ENCODE measurements at regions not wholly inside any gene's neighbourhood (a gene's known extent, or its start where the extent isn't known, plus 50 kb on each side); places are given as distances from the start of the nearest gene placed in this dataset.

DNA sequence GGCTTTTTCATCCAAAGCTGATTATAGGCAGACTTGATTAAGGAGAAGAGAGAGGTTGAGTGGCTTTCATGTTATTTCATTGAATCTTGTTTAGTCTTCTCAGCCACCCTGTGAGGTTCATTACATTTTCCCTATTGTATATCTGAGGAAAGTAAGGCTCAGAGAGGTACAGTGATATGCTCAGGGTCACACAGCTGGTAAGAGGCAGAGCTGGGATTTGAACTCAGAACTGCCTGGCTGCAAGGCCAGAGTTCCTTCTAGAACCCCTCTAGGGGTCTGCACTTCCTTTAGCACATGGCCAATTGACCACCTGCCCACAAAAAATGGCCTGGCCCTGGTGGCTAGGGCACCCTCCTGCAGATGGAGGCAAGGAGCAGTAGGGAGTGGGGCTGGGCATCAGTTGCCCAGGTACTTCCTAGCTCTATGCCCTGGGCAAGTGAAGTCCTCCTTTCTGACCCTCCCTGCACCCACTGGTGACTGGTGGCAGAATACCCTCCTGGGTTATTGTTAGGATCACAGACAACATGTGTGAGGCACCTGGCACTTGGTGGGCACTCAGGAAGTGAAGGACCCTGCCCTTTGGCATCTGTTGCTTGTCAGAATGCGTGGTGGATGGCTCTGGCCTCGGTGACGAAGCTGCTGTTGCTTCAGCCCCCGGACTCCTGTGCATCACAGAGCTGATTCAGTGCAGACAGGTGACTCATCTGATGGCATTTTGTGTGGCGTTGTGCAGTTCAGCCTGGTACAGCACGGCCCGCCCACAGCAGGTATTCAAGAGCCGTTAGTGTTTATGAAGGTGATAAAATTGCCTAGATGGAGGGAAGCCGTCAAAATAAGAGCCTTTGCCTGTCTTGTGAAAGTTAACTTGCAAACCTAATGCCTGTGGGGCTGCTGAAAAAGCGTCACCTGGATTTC lies 115.8 kb downstream of the SLC25A47 start (continued):
- TF ChIP-seq ZBTB33 (CRISPR knock-in tag; IDR thresholded peaks at IDR 0.05) (no peak), SP1 (CRISPR knock-in tag; IDR thresholded peaks at IDR 0.05) (no peak), BCOR (IDR thresholded peaks at IDR 0.05) (peak; percentile 27; the same call in 1 of the 2 replicates), PTRF (tag; IDR thresholded peaks at IDR 0.05) (no peak)

DNA sequence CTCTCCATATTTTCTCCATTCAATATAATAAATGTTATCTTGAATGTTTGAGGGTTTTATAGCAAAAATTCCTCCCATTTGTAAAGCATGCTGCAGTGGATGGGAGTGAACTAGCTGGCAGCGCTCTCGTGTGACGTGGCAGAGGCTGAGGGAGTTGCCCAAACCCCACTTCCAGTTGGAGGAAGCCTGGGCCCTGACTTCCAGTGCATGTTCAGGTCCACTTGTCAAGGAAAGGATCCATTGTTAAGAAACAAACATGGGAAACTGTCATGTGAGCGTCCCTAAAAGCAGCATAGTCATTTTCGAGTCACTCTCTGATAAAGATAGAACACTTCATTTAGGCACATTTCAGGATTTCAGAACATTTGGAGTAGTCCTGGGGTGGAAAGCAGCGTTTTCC lies 116.6 kb downstream of the SLC25A47 start:
- peak overlapping the region; percentile 39 to 64; a peak in 2 of 4 replicates for H3K9ac ChIP-seq (ENCODE audit: insufficient read depth in 1 of 2, low read depth in 2 of 2, low read length in 2 of 2)
- in situ Hi-C loops (cut with MboI) (no loop called here), intact Hi-C loops (cut with micrococcal nuclease) (loop anchor here (1.0 to 10.0 kb wide), 3 partner anchors 55 to 215 kb away; no protein-coding TSS in a partner anchor)
- H3K27ac ChIP-seq (ENCODE audit: extremely low read depth, low read depth, low read length), result peak overlapping the region; percentile 65; the same call in 2 of the 3 replicates
- ATAC-seq, result peak; percentile 10
- FAIRE-seq, result no peak
- H3K79me2 ChIP-seq (ENCODE audit: control insufficient read depth, insufficient read depth, low read length), result no peaks in the 10 kb centered on the region
- no peaks in the 10 kb centered on the region for H3K9me1 ChIP-seq (ENCODE audit: control insufficient read depth, insufficient read depth, low read length)
- H3K9me3 ChIP-seq (replicated peaks; ENCODE audit: control insufficient read depth, insufficient read depth, low read depth, low read length), result no peaks in the 10 kb centered on the region
- H3K4me1 ChIP-seq (replicated peaks in 1 of 2; ENCODE audit: control insufficient read depth in 2 of 2, insufficient read depth in 2 of 2, low read length in 2 of 2), result peaks cover 29 to 40% of the 10 kb centered on the region in 2 experiments
- ChIA-PET CTCF (ENCODE audit: low intra/inter-chr PET ratio) (interaction anchor here (1.0 to 2.3 kb wide), 2 partner anchors 213 to 215 kb away, joined by 6 to 9 read pairs; no protein-coding TSS in a partner anchor), POLR2A (interaction anchor here (0.7 to 1.6 kb wide), 4 partner anchors 12 to 200 kb away, joined by 3 to 4 read pairs (median 4); no protein-coding TSS in a partner anchor)
- peak overlapping the region; percentile 65 for H3K4me2 ChIP-seq (ENCODE audit: insufficient read depth, low read length)
- H3K27me3 ChIP-seq (ENCODE audit: control insufficient read depth in 2 of 2, insufficient read depth in 2 of 2, low read length in 2 of 2), result no peaks in the 10 kb centered on the region
- DNase-seq (ENCODE audit: extremely low read depth in 1 of 4, low spot score in 3 of 4), result no peak
- H3K36me3 ChIP-seq (ENCODE audit: control insufficient read depth, insufficient read depth, low read length), result no peaks in the 10 kb centered on the region
- H2AFZ ChIP-seq (ENCODE audit: low read depth, low read length), result peak overlapping the region; percentile 85
- H4K20me1 ChIP-seq (replicated peaks; ENCODE audit: control insufficient read depth, insufficient read depth, low read length), result no peaks in the 10 kb centered on the region
- H3K4me3 ChIP-seq, result no peak overlapping the region
- WGBS (ENCODE audit: insufficient coverage, low coverage, missing lambda C conversion rate), result 16% methylated on average over 6 of the region's 6 CpGs
- TF ChIP-seq CREM (IDR thresholded peaks at IDR 0.05; ENCODE audit: low read depth) (0 out of 2 replicates have a peak, but pooled peaks have one; percentile 12), THAP12 (CRISPR knock-in tag; IDR thresholded peaks at IDR 0.05) (no peak), MAFG (tag; conservative IDR thresholded peaks at IDR 0.05) (peak; percentile 43; the same call in 1 of the 2 replicates), ZNF41 (CRISPR knock-in tag; conservative IDR thresholded peaks at IDR 0.05) (no peak), ESRRB (CRISPR knock-in tag; IDR thresholded peaks at IDR 0.05; ENCODE audit: borderline replicate concordance) (no peak), MYC (IDR thresholded peaks at IDR 0.05; ENCODE audit: low read depth, low read length) (no peak), MYC (CRISPR knock-in tag; IDR thresholded peaks at IDR 0.05; ENCODE audit: borderline replicate concordance, low read depth) (no peak), NFE2 (IDR thresholded peaks at IDR 0.05; ENCODE audit: low read depth) (peak; percentile 36)
- TF ChIP-seq, protein P1, sequence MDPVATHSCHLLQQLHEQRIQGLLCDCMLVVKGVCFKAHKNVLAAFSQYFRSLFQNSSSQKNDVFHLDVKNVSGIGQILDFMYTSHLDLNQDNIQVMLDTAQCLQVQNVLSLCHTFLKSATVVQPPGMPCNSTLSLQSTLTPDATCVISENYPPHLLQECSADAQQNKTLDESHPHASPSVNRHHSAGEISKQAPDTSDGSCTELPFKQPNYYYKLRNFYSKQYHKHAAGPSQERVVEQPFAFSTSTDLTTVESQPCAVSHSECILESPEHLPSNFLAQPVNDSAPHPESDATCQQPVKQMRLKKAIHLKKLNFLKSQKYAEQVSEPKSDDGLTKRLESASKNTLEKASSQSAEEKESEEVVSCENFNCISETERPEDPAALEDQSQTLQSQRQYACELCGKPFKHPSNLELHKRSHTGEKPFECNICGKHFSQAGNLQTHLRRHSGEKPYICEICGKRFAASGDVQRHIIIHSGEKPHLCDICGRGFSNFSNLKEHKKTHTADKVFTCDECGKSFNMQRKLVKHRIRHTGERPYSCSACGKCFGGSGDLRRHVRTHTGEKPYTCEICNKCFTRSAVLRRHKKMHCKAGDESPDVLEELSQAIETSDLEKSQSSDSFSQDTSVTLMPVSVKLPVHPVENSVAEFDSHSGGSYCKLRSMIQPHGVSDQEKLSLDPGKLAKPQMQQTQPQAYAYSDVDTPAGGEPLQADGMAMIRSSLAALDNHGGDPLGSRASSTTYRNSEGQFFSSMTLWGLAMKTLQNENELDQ (CRISPR knock-in tag; IDR thresholded peaks at IDR 0.05; ENCODE audit: borderline replicate concordance), result no peak
- no TSS peak for BruUV-seq (replicated peaks)
